ENCODE measurements at regions not wholly inside any gene's neighbourhood (a gene's known extent, or its start where the extent isn't known, plus 50 kb on each side); places are given as distances from the start of the nearest gene placed in this dataset.

DNA sequence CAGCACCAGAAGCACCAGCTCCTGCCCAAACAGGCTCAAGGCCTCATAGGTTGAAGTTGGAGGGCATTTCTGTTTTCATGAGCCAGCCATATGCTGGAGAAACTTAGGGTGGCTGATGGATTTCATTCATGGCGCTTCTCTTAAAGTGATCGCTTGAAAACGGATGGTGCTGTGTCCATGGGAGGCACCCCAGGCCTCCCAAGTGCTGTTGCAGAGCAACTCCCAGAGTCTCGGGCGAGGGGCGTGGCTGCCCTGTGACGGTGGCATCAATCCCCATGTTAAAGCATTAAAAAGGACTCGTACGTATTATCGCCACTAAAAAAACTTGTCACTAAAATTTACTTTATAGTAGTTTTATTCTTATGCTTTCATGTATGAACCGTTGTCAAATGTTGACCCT lies 128.3 kb downstream of the MRPL36 start:
- TF ChIP-seq POLR2A (IDR thresholded peaks at IDR 0.05), result no peak
- TF ChIP-seq, protein P1, sequence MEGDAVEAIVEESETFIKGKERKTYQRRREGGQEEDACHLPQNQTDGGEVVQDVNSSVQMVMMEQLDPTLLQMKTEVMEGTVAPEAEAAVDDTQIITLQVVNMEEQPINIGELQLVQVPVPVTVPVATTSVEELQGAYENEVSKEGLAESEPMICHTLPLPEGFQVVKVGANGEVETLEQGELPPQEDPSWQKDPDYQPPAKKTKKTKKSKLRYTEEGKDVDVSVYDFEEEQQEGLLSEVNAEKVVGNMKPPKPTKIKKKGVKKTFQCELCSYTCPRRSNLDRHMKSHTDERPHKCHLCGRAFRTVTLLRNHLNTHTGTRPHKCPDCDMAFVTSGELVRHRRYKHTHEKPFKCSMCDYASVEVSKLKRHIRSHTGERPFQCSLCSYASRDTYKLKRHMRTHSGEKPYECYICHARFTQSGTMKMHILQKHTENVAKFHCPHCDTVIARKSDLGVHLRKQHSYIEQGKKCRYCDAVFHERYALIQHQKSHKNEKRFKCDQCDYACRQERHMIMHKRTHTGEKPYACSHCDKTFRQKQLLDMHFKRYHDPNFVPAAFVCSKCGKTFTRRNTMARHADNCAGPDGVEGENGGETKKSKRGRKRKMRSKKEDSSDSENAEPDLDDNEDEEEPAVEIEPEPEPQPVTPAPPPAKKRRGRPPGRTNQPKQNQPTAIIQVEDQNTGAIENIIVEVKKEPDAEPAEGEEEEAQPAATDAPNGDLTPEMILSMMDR (IDR thresholded peaks at IDR 0.05), result no peak

Data from esophagus squamous epithelium (tissue), 4 donors.